Heart right ventricle (tissue), 16 donors: ENCODE measurements at regions not wholly inside any gene's neighbourhood (a gene's known extent, or its start where the extent isn't known, plus 50 kb on each side); places are given as distances from the start of the nearest gene placed in this dataset.

Source experiments
- ATAC-seq, 8 donors: fragments of 200-7000 bp; cut with Tn5 transposase; one replicate each; pipeline ENCODE4 v1.9.1; 2020; ENCODE audit warnings: mild to moderate bottlenecking in 8 of 8, moderate library complexity in 8 of 8, moderate number of reproducible peaks in 1 of 8
- DNase-seq, 2 donors: peaks; one replicate each; pipeline ENCODE4 v3.0.0-alpha.2; 2020
- H3K27ac ChIP-seq, 10 donors: fragments of 200-600 bp; sonication (generic) in 2 of 10; one replicate each; pipeline versions ENCODE4 v1.5.0 to v1.8.0; 2020 to 2022; ENCODE audit warnings: mild to moderate bottlenecking in 3 of 10
- H3K27me3 ChIP-seq, 7 donors: fragments of 200-600 bp; one replicate each; pipeline ENCODE4 v1.8.0; 2021 to 2022; ENCODE audit warnings: mild to moderate bottlenecking in 2 of 7
- H3K36me3 ChIP-seq, 9 donors: fragments of 200-600 bp; sonication (generic) in 1 of 9; one replicate each; pipeline versions ENCODE4 v1.5.0 to v1.8.0; 2020 to 2022; ENCODE audit warnings: mild to moderate bottlenecking in 2 of 9
- H3K4me1 ChIP-seq, 9 donors: fragments of 200-600 bp; sonication (generic) in 1 of 9; one replicate each; pipeline versions ENCODE4 v1.5.0 to v1.8.0; 2020 to 2022; ENCODE audit warnings: mild to moderate bottlenecking in 4 of 9
- H3K4me3 ChIP-seq, 10 donors: fragments of 200-600 bp; sonication (generic) in 2 of 10; one replicate each; pipeline versions ENCODE4 v1.5.0 to v1.8.0; 2020 to 2022; ENCODE audit warnings: mild to moderate bottlenecking in 7 of 10, moderate library complexity in 2 of 10
- H3K9me3 ChIP-seq, 11 donors: fragments of 200-600 bp in 10 of 11; sonication (generic) in 2 of 11; one replicate each; pipeline versions ENCODE4 v1.5.0 to v1.8.0; 2013 to 2022; ENCODE audit warnings: mild to moderate bottlenecking in 2 of 11, control low read depth in 1 of 11, moderate library complexity in 1 of 11
- CTCF ChIP-seq, 9 donors: fragments of 200-600 bp; sonication (generic) in 2 of 9; IDR thresholded peaks; one replicate each; pipeline versions ENCODE4 v1.5.0 to v1.8.0; 2021 to 2022; ENCODE audit warnings: antibody characterized with exemption in 9 of 9, mild to moderate bottlenecking in 5 of 9, moderate library complexity in 1 of 9
- WGBS, 2 donors: extraction: QIAGEN DNeasy Blood & Tissue Kit; methylation state at CpG; one replicate each; pipeline ENCODE4 v1.1.7; 2013; ENCODE audit warnings: inconsistent platforms in 1 of 2; 5-methylcytosine and 5-hydroxymethylcytosine counted together
- intact Hi-C, 10 donors: fragments of 100-400 bp; cut with DNase I; formaldehyde crosslinking; loops; one replicate each; pipeline versions ENCODE4 v1.11.1 to v1.14.2; 2022
- donor health status: Arrhythmogenic right ventricular cardiomyopathy.
- donor health status: ischemic (EF 13 %, LVEDD 7.1; RV severe dilation, severe dysfunction).
- donor health status: healthy with polysubstance abuse.
- donor health status: DM: no; HTN: yes; CAD: no.
- donor health status: DM: no; HTN: no; CAD: no.
- donor health status: ischemic (EF 25% LVEDD 6.9; RV normal size, moderate dysfunction).
- donor health status: ischemic (EF 25% LVEDD 5.7; RV mildly dilated, moderate dysfunction).
- donor health status: healthy.
- donor health status: DM: yes; HTN: yes; CAD: no.
- donor health status: Ischemic cardiomyopathy.
- donor health status: ischemic (EF 35%, LVEDD 5.7; RV mildly dilated, moderate dysfunction).
- donor health status: nonischemic (EF 11% LVEDD 7.7; RV severe dilation, severe dysfunction).
- donor health status: DM: yes; HTN: yes; CAD: no.
- donor health status: PGD.
- donor health status: ischemic (EF 29% LVEDD 5.4; RV normal size, mild dysfunction).
- donor health status: nonischemic (EF 23%, LVEDD 6.1; RV moderate dilation, normal function).

GRCh38 chr10:22483132-22483531 is 137.8 kb downstream of the SPAG6 start:
- Histone ChIP-seq H3K4me1 (peaks cover 0 to 7% (median 0%) of the 10 kb centered on the region in 9 donors), H3K36me3 (no peaks in the 10 kb centered on the region), H3K27me3 (peaks cover 0 to 7% (median 4%) of the 10 kb centered on the region in 7 donors), H3K9me3 (no peaks in the 10 kb centered on the region), H3K27ac (no peak overlapping the region), H3K4me3 (no peak overlapping the region)
- ATAC-seq, result no peak
- 89% methylated on average over 1 of the region's 1 CpG for WGBS, 2 donors
- intact Hi-C loops, result no loop called here
- TF ChIP-seq CTCF (IDR thresholded peaks at IDR 0.05), result no peak
- no peak for DNase-seq
